HG03558 (cell line): ENCODE measurements at regions not wholly inside any gene's neighbourhood (a gene's known extent, or its start where the extent isn't known, plus 50 kb on each side); places are given as distances from the start of the nearest gene placed in this dataset.

Experiments used
- ATAC-seq: cut with Tn5 transposase; IDR thresholded peaks from one replicate; pipeline ENCODE4 v1.9.1; 2021; ENCODE audit warnings: moderate number of reproducible peaks; ENCODE audit not compliant: unreplicated experiment; ENCODE audit errors: extremely low read depth

- no peak for ATAC-seq
Measured at GRCh38 chr13:22243469-22244163, 572.7 kb downstream of the FGF9 start.

GRCh38 chr13:22252281-22252830 is 581.5 kb downstream of the FGF9 start:
- no peak for ATAC-seq

- ATAC-seq = no peak
Measured at GRCh38 chr13:22253107-22253506, 582.2 kb downstream of the FGF9 start.

- no peak for ATAC-seq
Measured at GRCh38 chr13:22256111-22256639, 585.3 kb downstream of the FGF9 start.

GRCh38 chr13:22262001-22262885 is 591.4 kb downstream of the FGF9 start:
- no peak for ATAC-seq

- ATAC-seq = no peak
Measured at GRCh38 chr13:22263185-22263584, 592.3 kb downstream of the FGF9 start.

- no peak for ATAC-seq
Measured at GRCh38 chr13:22265563-22265962, 594.7 kb downstream of the FGF9 start.

GRCh38 chr13:22270881-22271280 is 600.0 kb downstream of the FGF9 start:
- ATAC-seq = no peak

GRCh38 chr13:22271903-22272302 is 601.0 kb downstream of the FGF9 start:
- ATAC-seq = no peak

- no peak for ATAC-seq
Measured at GRCh38 chr13:22275393-22275792, 604.5 kb downstream of the FGF9 start.

- ATAC-seq = no peak
Measured at GRCh38 chr13:22276616-22277015, 605.7 kb downstream of the FGF9 start.

GRCh38 chr13:22278336-22278929 is 607.6 kb downstream of the FGF9 start:
- ATAC-seq = peak; percentile 68

- ATAC-seq = no peak
Measured at GRCh38 chr13:22285867-22286266, 615.0 kb downstream of the FGF9 start.

GRCh38 chr13:22286338-22286737 is 615.5 kb downstream of the FGF9 start:
- ATAC-seq = no peak

- no peak for ATAC-seq
Measured at GRCh38 chr13:22287343-22287920, 616.6 kb downstream of the FGF9 start.

- no peak for ATAC-seq
Measured at GRCh38 chr13:22288496-22288895, 617.6 kb downstream of the FGF9 start.

GRCh38 chr13:22289711-22290110 is 618.8 kb downstream of the FGF9 start:
- no peak for ATAC-seq

GRCh38 chr13:22298530-22298929 is 627.7 kb downstream of the FGF9 start:
- no peak for ATAC-seq

- no peak for ATAC-seq
Measured at GRCh38 chr13:22311734-22312404, 641.0 kb downstream of the FGF9 start.

GRCh38 chr13:22312405-22312803 is 641.5 kb downstream of the FGF9 start:
- no peak for ATAC-seq
